D721Med (cell line): ENCODE measurements at regions not wholly inside any gene's neighbourhood (a gene's known extent, or its start where the extent isn't known, plus 50 kb on each side); places are given as distances from the start of the nearest gene placed in this dataset.
"Not testable (repeated sequence)": the region's sequence is repeated elsewhere in the genome, so short reads cannot be mapped to it uniquely, and the experiment has no call there.

Source experiments
- DNase-seq: peaks from one replicate; pipeline ENCODE4 v3.0.0; 2011; ENCODE audit warnings: low spot score; ENCODE audit not compliant: insufficient read length
- FAIRE-seq: peaks from 2 replicates; lab custom pipeline; 2011; peaks lifted over from hg19 to GRCh38; lab: Jason Lieb, UNC
- TF ChIP-seq, protein P1 (sequence below): IDR thresholded peaks from 2 replicates; pipeline ENCODE4 v1.5.1; 2012; ENCODE audit warnings: mild to moderate bottlenecking, control low read depth; ENCODE audit not compliant: insufficient read depth; ENCODE audit errors: missing control alignments

DNA sequence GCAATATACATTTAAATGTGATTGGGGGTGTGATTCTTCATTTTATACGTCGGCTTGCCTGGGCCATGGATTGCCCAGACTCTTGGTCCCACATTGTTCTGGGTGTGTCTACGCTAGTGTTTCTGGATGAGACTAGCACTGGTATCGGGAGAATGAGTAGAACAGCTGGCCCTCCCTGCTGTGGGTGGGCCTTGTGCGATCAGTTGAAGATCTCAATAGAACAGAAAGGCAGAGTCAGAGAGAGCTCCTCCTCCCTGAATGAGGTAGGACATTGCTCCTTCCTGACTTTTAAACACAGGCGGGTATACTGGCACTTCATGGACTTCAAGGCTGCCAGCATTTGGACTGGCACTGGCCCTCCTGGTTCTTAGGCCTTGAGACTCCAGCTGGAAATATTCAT lies 603.0 kb downstream of the LIG4 start:
- TF ChIP-seq, protein P1, sequence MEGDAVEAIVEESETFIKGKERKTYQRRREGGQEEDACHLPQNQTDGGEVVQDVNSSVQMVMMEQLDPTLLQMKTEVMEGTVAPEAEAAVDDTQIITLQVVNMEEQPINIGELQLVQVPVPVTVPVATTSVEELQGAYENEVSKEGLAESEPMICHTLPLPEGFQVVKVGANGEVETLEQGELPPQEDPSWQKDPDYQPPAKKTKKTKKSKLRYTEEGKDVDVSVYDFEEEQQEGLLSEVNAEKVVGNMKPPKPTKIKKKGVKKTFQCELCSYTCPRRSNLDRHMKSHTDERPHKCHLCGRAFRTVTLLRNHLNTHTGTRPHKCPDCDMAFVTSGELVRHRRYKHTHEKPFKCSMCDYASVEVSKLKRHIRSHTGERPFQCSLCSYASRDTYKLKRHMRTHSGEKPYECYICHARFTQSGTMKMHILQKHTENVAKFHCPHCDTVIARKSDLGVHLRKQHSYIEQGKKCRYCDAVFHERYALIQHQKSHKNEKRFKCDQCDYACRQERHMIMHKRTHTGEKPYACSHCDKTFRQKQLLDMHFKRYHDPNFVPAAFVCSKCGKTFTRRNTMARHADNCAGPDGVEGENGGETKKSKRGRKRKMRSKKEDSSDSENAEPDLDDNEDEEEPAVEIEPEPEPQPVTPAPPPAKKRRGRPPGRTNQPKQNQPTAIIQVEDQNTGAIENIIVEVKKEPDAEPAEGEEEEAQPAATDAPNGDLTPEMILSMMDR, result no peak
- FAIRE-seq (no peak), DNase-seq (no peak)

DNA sequence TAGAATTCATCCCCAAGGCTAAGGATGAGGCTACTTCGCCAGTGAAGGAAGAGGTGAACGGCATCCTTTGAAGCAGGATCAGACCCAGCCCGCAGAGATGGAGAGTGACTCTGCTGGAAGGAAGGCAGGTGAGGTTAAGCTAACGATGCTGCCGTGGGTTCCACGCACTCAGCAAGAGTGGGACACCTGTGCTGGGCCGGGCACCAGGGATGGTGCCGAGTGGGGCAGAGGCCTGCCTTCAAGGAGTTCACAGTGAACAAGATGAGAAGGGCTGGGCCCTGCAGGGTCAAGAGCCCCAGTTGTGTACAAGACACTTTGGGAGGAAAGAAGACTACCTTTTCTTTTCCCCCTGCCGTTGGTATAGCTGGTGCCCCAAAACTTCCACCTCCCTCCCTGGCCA lies 606.6 kb downstream of the LIG4 start:
- FAIRE-seq (no peak), DNase-seq (no peak)
- TF ChIP-seq, protein P1, result no peak

DNA sequence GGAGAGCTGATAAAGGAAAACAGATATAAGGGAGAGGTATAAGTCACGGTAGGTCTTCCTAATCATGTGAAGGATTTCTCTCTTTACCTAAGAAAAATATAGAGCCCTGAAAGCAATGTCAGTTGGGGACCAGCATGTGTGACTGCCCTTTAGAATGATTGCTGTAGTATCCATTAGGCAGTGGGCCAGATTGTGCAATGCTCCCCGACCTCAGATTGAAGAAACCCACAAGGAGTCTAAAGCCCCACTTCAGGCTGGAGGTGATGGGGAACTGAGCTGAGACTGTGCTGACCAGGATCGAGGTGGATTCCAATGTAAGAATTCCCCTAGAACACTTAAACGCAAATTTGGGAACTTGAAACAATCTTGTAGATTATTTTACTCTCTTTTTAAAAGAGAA lies 614.4 kb downstream of the LIG4 start:
- TF ChIP-seq, protein P1, result no peak
- FAIRE-seq (no peak), DNase-seq (no peak)

DNA sequence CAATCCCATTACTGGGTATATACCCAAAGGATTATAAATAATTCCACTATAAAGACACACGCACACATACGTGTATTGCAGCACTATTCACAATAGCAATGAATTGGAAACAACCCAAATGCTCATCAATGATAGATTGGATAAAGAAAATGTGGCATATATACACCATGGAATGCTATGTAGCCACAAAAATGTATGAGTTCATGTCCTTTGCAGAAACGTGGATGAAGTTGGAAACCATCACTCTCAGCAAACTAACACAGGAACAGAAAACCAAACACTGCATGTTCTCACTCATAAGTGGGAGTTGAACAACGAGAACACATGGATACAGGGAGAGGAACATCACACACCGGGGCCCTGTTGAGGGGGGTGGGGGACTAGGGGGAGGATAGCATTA lies 619.0 kb downstream of the LIG4 start:
- not testable (repeated sequence) for FAIRE-seq, DNase-seq

DNA sequence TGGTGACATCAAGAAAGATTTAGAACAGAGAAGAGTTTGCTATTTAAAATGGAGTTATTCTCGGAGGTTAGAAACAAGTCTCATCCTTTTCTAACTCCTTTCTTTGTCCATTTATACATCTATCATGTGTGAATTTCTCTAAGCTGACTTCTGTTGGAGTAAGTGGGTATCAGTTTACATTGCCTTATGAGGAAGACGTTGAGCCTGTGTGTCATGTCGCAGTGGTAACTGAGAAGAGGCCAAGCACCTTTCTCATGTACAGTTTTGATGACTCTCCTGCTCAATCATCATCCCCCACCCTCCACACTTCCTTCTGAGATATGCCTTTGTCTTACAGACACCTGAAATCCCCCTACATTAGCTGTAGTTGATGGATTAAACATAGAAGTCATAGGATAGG lies 624.8 kb downstream of the LIG4 start:
- FAIRE-seq (no peak), DNase-seq (no peak)
- TF ChIP-seq, protein P1, result no peak

DNA sequence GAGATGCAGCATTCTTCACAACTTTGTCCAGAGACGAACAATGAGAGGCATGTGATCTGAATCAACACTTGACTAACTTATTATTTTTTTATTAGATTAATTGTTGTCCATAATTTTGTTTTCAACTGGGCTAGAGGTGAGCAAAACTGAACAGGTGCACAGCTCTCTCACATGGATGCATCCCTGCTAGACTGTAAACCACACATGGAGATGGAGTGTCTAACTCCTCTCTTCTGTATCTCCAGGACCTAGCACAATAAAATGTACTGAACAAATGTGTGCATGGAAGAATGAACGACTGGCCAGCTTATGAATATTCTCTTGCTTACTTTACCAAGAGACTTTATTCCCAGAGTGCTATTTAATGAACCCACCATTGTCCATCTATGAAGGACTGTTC lies 627.7 kb downstream of the LIG4 start:
- DNase-seq, result no peak
- TF ChIP-seq, protein P1, result no peak
- FAIRE-seq, result no peak

DNA sequence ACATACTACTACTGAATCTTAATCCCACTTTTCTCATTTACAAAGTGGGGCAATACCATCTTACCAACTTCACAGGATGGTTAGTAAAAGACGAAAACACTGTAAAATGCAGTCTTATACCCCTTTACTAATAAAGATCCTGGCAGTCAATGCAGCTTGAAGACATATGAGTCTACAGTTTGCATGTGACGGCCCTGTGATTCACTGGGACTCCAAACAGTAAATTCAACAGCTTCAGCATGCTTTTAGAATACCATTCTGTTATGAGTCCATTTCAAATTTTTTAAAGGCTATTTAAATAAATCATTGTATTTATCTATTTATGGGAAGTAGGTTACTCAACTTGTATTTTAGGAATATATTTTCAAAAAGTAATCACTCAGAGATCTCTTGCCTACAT lies 629.1 kb downstream of the LIG4 start:
- DNase-seq (no peak), FAIRE-seq (no peak)
- TF ChIP-seq, protein P1, result no peak

DNA sequence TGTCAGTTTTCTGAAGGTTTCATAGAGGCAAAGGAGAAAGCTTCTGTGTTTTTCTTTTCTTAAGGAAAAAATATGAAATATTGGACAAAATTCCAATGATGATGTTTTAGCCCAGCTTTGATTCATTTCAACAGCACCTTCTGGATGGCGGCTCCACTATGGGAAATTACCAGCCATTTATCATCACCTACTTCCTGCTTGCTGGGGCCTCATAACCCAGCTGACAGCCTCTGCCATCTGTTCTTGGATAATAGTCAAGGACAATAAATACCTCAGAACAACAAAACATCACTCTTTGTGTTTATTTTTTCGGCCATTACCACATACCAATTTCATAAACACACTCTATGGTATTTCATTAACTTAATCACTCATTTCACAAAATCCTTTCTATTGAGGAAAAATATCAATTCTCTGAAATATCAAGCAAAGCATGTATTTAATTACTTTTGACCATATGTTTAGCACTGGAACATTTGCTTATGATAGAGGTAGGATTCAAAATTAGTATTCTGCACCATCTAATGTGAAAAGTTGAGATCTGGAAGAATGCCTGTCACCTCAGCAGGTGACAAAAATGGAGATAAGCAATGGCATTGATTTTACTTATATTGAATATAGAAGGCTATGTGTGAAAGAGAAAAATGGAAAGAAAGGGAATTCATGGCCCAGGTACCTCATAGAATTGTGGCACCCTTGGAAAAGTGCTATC lies 629.7 kb downstream of the LIG4 start:
- FAIRE-seq (no peak), DNase-seq (no peak)
- TF ChIP-seq, protein P1, result no peak
